ENCODE measurements at regions not wholly inside any gene's neighbourhood (a gene's known extent, or its start where the extent isn't known, plus 50 kb on each side); places are given as distances from the start of the nearest gene placed in this dataset.
A peak's percentile ranks its signal among the peaks of the same experiment; 100 is the strongest.

DNA sequence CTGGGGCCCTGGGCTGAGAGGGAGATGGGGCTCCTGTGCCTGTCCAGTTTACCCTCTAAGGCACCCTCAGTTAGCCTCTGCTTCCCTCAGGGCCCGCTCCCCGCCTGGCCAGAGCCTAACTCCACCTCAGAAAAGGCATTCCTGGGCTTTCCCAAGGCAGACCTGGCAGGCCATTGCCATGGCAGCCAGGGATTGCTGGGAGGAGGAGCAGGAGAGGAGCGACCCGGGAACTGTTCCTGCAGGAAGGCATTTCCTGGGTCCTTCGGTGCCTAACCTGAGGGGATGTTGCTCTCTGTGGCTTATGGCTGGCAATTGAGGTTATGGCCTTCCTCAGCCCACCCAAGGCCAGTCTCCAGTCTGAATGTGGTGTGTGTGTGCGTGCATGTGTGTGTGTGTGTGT, 131.3 kb downstream of the PJA1 start:
- DNase-seq, result no peak

GRCh38 chrX:69032601-69033000, 132.7 kb downstream of the PJA1 start:
- peak; percentile 28 for ATAC-seq
- DNase-seq, result no peak
- intact Hi-C loops (cut with DNase I, micrococcal nuclease), result no loop called here

More for the DNA sequence above, 131.3 kb downstream of the PJA1 start:
- ATAC-seq, result no peak
- intact Hi-C loops (cut with DNase I, micrococcal nuclease), result no loop called here

DNA sequence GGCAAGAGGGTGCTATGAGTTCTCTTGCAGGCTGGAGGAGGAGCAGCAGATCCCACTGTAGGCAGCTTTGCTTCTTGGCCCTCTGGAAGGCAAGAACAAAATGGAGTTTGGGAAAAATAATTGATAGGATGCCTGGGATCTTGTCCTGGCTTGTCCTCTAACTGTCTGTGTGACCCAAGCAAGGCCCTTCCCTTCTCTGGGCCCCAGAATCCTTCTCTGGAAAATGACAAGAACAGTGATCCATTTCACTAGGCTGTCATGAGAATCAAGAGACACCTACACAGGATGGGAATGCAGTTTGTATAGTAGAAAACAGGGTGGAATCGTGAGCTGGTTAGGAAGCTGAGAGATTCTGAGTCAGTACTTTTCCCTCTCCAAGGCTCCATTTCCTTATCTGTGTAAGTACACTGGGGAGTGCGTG, 133.3 kb downstream of the PJA1 start:
- intact Hi-C loops (cut with DNase I, micrococcal nuclease), result no loop called here
- DNase-seq (no peak), ATAC-seq (no peak)

DNA sequence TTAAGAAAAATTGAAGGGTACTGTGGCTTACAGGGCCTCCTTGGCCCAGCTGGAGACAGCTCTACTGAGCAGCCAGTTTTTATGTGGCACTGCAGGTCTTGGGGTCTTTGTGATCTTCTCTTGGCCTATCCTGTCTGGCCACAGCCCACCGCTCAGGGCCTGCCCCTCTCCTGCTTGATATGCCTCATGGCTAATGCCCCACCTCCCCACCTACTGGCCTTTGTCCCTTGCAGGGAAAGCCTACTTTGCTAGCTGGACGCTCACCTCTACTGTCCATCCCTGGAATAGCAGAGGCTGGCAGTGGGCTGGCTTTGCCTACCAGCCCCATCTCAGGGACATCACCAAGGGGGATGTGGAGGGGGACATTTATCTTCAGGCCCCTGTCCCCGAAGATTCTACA, 134.1 kb downstream of the PJA1 start:
- intact Hi-C loops (cut with DNase I, micrococcal nuclease), result no loop called here
- ATAC-seq (peak; percentile 50), DNase-seq (no peak)

- DNase-seq (no peak), ATAC-seq (no peak)
- intact Hi-C loops (cut with DNase I, micrococcal nuclease), result no loop called here
Observed at GRCh38 chrX:69029771-69030170, 135.5 kb downstream of the PJA1 start.

DNA sequence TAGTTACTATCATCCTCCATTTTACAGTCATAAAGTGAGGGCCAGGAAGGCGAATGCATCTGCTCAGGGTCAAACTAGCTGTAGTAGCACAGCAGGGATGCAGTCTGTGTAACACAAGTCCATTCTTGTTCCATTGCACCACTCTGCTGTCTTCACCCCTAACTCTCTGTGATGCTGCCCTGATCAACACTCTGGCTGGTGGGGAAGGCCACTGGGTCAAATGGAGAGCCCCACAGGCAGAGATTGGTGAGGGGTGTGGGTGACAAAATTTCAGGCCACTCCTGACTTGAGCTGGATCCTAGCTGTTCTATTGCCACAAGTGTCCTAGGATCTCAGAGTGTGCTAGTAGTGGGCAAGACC, 136.5 kb downstream of the PJA1 start:
- intact Hi-C loops (cut with DNase I, micrococcal nuclease), result no loop called here
- no peak for DNase-seq

DNA sequence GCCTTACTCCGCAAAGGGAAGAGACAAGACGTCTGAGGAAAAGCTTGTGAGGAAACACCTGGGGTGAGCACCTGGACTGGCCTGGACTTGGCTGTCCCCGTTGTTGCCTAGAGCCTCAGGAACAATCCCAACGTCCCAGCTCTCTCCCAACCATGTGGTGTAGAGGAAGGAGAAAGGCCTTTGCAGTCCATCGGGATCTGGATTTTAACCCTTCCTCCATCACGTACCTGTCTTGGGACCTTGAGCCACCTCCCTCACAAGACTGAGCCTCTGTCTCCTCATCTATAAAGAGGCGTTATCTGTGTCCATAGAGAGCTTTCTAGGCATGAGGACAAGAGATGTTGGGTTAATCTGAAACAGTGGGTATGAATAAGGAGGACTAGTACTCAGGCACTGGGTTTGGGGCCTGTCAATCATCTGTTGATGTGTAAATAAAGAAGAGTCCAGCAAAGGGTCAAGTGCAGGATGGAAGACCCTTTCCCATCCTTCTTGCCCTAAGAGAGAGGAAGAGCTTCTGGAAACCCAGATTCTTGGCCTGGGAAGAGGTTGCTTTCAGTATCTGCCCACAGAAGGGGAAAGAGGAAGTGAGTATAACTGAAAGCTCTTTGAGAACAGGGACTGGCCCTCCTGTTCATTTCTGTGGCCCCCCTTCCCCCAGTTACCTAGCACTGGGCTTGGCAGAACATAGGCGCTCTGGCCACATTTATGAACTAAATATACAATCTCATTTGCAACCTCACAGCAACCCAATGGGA, 137.1 kb downstream of the PJA1 start:
- intact Hi-C loops (cut with DNase I, micrococcal nuclease), result no loop called here
- DNase-seq (no peak), ATAC-seq (no peak)

More for the DNA sequence above, 136.5 kb downstream of the PJA1 start:
- no peak for ATAC-seq

GRCh38 chrX:69027181-69028005, 137.9 kb downstream of the PJA1 start:
- intact Hi-C loops (cut with DNase I, micrococcal nuclease), result no loop called here
- DNase-seq, result peak; percentile 26 to 45
- ATAC-seq, result peak; percentile 72

GRCh38 chrX:69025802-69026301, 139.4 kb downstream of the PJA1 start:
- DNase-seq, result no peak
- intact Hi-C loops (cut with DNase I, micrococcal nuclease), result no loop called here
- peak; percentile 5 for ATAC-seq

- DNase-seq, result peak; percentile 76 to 80
- intact Hi-C loops (cut with DNase I, micrococcal nuclease), result no loop called here
- peak; percentile 84 for ATAC-seq
Observed at GRCh38 chrX:69024931-69025330, 140.3 kb downstream of the PJA1 start.

GRCh38 chrX:69024161-69024736, 141.0 kb downstream of the PJA1 start:
- ATAC-seq (no peak), DNase-seq (no peak)
- intact Hi-C loops (cut with DNase I, micrococcal nuclease), result no loop called here

DNA sequence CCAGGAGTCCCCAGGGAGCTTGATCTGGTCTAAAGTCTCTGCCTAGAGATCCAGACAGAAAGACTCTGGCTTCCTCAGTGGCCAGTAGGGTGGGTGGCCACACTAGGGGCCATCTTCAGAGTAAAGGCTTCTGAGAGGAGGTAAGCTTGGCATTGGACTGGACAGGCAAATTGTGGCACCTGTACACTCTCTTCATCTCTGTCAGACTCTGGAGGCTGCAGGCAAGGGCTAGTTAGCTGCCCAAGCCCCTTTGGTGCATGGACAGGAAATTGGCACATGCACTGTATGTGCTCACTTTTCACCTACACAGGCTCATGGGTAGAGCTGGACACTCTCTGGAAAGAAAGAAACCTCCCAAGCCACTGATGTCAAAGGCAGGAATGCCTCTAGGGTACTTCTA, 142.8 kb downstream of the PJA1 start:
- ATAC-seq, result no peak
- no peak for DNase-seq
- intact Hi-C loops (cut with DNase I, micrococcal nuclease), result no loop called here

DNA sequence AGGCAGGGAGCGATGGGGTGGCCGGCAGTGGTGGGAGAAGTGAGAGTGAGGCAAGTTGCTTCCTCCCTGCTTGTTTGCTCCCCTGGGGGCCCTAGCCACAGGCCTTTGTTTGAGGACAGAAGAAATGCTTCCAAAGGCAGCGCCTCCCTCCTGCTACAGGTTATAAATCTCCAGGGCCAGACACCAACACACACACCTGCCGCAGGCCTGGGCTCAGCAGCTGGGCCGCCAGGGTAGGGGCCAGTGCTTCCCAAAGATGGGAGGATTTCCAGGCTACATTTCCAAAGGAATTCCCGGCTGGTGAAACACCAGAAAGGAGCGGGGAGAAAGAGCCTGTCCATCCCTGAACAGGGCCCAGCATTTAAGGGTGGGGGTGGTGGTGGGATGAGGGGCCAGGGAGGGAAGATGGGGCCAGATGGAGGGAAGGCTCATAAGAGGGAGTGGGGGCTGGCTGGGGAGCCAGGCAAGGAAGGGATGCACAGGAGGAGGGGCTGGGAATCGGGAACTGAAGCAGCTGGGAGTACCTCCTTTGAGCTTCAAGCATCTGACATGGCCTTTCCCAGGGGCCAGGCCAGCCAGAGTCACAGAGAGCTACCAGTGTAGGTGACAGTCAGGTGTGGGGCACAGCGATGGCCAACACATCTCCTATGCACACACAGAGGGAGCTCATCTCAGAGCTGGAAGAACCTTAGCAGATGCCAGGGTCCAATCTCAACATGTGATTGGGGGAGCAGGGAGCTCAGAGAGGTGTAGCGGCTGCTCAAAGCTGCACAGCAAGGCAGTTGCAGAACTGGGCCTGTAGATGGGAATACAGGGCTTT, 143.9 kb downstream of the PJA1 start:
- intact Hi-C loops (cut with DNase I, micrococcal nuclease), result no loop called here
- ATAC-seq (peak; percentile 24), DNase-seq (no peak)

DNA sequence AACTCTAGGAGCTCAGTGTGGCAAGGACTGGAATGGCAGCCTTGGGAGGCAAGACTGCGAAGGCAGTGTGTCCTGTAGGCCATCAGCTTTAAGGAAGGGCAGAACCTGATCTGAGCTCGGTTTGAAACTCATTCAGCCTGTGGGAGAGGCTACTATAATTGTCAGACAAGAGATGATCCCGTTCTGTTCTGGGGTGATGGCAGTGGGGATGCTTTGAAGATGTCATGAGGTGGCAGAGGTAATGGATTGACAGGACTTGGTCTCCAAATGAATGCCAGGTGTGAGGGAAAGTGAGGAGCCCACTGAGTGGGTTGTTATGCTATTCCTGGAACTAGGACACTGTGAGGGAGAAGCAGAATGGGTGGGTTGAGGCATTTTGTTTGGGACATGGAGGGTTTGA, 144.9 kb downstream of the PJA1 start:
- intact Hi-C loops (cut with DNase I, micrococcal nuclease), result no loop called here
- no peak for ATAC-seq
- no peak for DNase-seq

- ATAC-seq, result no peak
- intact Hi-C loops (cut with DNase I, micrococcal nuclease), result no loop called here
Observed at GRCh38 chrX:69019073-69019890, 146.0 kb downstream of the PJA1 start.

GRCh38 chrX:69018416-69019072, 146.7 kb downstream of the PJA1 start:
- DNase-seq, result no peak
- intact Hi-C loops (cut with DNase I, micrococcal nuclease), result no loop called here
- no peak for ATAC-seq

More at GRCh38 chrX:69019073-69019890, 146.0 kb downstream of the PJA1 start:
- no peak for DNase-seq

- no peak for DNase-seq
- intact Hi-C loops (cut with DNase I, micrococcal nuclease), result no loop called here
Observed at GRCh38 chrX:69016293-69016941, 148.8 kb downstream of the PJA1 start.

More at GRCh38 chrX:69016293-69016941, 148.8 kb downstream of the PJA1 start:
- ATAC-seq, result no peak
